HepG2 (cell line): ENCODE measurements at regions not wholly inside any gene's neighbourhood (a gene's known extent, or its start where the extent isn't known, plus 50 kb on each side); places are given as distances from the start of the nearest gene placed in this dataset.

Source experiments
- FOXJ3 ChIP-seq: sonication (generic); formaldehyde crosslinking; IDR thresholded peaks from 2 replicates; pipeline ENCODE4 v1.4.0; 2020; ENCODE audit warnings: missing genetic modification reagents, mild to moderate bottlenecking, borderline replicate concordance
- MEIS1 ChIP-seq: sonication (generic); formaldehyde crosslinking; IDR thresholded peaks from 2 replicates; pipeline ENCODE4 v1.9.0; 2021; ENCODE audit warnings: mild to moderate bottlenecking, missing genetic modification reagents, moderate library complexity, borderline replicate concordance
- POLR2G ChIP-seq: fragments of 200-400 bp; formaldehyde crosslinking; IDR thresholded peaks from 2 replicates; pipeline ENCODE4 v1.6.1; 2018; ENCODE audit warnings: mild to moderate bottlenecking, low read depth, low read length, moderate library complexity
- RAD21 ChIP-seq: fragments of 450-650 bp; formaldehyde crosslinking; IDR thresholded peaks from 2 replicates; pipeline ENCODE4 v1.5.0; 2020; ENCODE audit warnings: mild to moderate bottlenecking
- SOX6 ChIP-seq, 2 experiments: fragments of 450-650 bp in 1 of 2; sonication (generic) in 1 of 2; formaldehyde crosslinking in 1 of 2; IDR thresholded peaks; 2 replicates each; pipeline versions ENCODE4 v1.4.0 to v1.6.1; 2017 to 2020; ENCODE audit warnings: antibody characterized with exemption in 1 of 2, mild to moderate bottlenecking in 1 of 2, missing genetic modification reagents in 1 of 2
- TCF7 ChIP-seq: sonication (generic); IDR thresholded peaks from 2 replicates; pipeline ENCODE4 v1.6.1; 2016; ENCODE audit warnings: antibody characterized with exemption, low read depth
- ZBTB7A ChIP-seq: sonication (generic); formaldehyde crosslinking; IDR thresholded peaks from 2 replicates; pipeline ENCODE4 v1.8.0; 2022; ENCODE audit warnings: mild to moderate bottlenecking, missing genetic modification reagents
- ZNF282 ChIP-seq: fragments of 450-650 bp; IDR thresholded peaks from 2 replicates; pipeline ENCODE4 v1.6.1; 2018; ENCODE audit not compliant: partially characterized antibody
- ZNF879 ChIP-seq: sonication (generic); formaldehyde crosslinking; IDR thresholded peaks from 2 replicates; pipeline ENCODE4 v1.8.1; 2023; ENCODE audit warnings: missing genetic modification reagents
- TF ChIP-seq, protein P1 (sequence below): sonication (generic); IDR thresholded peaks from 2 replicates; pipeline ENCODE4 v1.6.1; 2016; ENCODE audit warnings: low read depth, borderline replicate concordance
- TF ChIP-seq, protein P2 (sequence below): sonication (generic); formaldehyde crosslinking; IDR thresholded peaks from 2 replicates; pipeline ENCODE4 v1.5.0; 2020; ENCODE audit warnings: mild to moderate bottlenecking, missing genetic modification reagents, moderate library complexity
- TF ChIP-seq, protein P3 (sequence below): sonication (generic); formaldehyde crosslinking; IDR thresholded peaks from 2 replicates; pipeline ENCODE4 v1.4.0; 2020; ENCODE audit warnings: missing genetic modification reagents

DNA sequence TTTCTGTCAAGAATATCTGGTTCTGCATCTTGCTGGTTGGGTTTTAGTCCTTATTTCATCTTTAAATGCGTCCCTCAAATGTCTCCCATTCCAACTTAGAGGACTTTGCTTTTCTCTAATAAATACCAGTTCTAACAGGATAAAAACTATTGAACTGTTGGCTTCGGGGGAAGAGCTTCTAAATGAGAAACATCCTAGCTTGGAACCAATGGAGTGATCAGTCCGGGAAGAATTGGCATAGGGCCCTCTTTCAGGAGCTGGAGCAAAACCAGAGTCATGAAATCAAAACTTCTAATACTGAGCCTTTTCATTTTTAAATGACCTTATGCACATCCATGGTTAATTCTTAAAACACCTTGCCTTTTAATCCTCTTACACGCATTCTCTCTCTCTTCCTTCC, 401.6 kb upstream of the SMIM21 start:
- TF ChIP-seq RAD21 (CRISPR knock-in tag) (no peak), ZNF282 (no peak), FOXJ3 (CRISPR knock-in tag) (no peak), ZNF879 (CRISPR knock-in tag) (no peak), SOX6 (IDR thresholded peaks at IDR 0.05) (no peak), SOX6 (CRISPR knock-in tag; IDR thresholded peaks at IDR 0.05) (no peak), TCF7 (no peak), MEIS1 (no peak), POLR2G (no peak), ZBTB7A (CRISPR knock-in tag) (no peak)
- TF ChIP-seq, protein P1, sequence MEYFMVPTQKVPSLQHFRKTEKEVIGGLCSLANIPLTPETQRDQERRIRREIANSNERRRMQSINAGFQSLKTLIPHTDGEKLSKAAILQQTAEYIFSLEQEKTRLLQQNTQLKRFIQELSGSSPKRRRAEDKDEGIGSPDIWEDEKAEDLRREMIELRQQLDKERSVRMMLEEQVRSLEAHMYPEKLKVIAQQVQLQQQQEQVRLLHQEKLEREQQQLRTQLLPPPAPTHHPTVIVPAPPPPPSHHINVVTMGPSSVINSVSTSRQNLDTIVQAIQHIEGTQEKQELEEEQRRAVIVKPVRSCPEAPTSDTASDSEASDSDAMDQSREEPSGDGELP, result no peak
- TF ChIP-seq, protein P2, sequence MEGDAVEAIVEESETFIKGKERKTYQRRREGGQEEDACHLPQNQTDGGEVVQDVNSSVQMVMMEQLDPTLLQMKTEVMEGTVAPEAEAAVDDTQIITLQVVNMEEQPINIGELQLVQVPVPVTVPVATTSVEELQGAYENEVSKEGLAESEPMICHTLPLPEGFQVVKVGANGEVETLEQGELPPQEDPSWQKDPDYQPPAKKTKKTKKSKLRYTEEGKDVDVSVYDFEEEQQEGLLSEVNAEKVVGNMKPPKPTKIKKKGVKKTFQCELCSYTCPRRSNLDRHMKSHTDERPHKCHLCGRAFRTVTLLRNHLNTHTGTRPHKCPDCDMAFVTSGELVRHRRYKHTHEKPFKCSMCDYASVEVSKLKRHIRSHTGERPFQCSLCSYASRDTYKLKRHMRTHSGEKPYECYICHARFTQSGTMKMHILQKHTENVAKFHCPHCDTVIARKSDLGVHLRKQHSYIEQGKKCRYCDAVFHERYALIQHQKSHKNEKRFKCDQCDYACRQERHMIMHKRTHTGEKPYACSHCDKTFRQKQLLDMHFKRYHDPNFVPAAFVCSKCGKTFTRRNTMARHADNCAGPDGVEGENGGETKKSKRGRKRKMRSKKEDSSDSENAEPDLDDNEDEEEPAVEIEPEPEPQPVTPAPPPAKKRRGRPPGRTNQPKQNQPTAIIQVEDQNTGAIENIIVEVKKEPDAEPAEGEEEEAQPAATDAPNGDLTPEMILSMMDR (CRISPR knock-in tag), result no peak
- TF ChIP-seq, protein P3, sequence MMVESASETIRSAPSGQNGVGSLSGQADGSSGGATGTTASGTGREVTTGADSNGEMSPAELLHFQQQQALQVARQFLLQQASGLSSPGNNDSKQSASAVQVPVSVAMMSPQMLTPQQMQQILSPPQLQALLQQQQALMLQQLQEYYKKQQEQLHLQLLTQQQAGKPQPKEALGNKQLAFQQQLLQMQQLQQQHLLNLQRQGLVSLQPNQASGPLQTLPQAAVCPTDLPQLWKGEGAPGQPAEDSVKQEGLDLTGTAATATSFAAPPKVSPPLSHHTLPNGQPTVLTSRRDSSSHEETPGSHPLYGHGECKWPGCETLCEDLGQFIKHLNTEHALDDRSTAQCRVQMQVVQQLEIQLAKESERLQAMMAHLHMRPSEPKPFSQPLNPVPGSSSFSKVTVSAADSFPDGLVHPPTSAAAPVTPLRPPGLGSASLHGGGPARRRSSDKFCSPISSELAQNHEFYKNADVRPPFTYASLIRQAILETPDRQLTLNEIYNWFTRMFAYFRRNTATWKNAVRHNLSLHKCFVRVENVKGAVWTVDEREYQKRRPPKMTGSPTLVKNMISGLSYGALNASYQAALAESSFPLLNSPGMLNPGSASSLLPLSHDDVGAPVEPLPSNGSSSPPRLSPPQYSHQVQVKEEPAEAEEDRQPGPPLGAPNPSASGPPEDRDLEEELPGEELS, result no peak
